ENCODE measurements at regions not wholly inside any gene's neighbourhood (a gene's known extent, or its start where the extent isn't known, plus 50 kb on each side); places are given as distances from the start of the nearest gene placed in this dataset.

DNA sequence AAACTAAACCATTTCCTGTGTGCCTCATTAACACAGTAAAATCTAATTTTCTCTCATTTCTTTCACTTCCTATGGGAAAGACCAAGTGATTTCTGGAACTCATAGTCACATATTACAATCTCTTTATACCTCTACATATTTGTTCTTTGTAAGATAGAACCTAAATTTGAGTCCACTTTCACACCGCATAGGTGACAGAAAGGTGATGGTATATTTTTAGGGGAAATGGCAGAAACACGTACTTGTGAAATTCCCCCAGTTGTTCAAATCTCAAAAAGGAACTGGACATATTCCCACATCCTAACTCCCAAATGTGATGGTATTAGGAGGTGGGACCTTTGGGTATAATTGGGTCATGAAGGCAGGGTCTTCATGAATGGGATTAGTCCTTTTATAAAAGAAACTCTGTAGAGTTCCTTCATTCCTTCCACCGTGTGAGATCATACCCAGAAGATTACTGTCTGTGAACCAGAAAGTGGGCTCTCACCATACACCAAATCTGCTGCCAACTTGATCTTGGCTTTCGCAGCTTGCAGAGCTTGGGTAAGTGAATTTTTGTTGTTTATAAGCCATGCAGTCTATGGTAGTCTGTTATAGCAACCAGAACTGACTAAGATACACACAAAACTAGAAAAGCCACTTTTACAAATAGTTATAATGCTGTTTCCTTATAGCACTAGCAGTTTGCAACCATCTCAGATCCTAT, 542.1 kb downstream of the DSC3 start:
- Histone ChIP-seq H3K27ac (ENCODE audit: extremely low read depth, low read depth, low read length) (no peak overlapping the region), H3K4me1 (ENCODE audit: control insufficient read depth, insufficient read depth, low read length) (no peaks in the 10 kb centered on the region), H3K4me3 (ENCODE audit: low read depth, low read length) (no peak overlapping the region), H3K36me3 (ENCODE audit: control insufficient read depth in 2 of 2, insufficient read depth in 1 of 2, low read length in 2 of 2) (no peaks in the 10 kb centered on the region), H3K9me3 (ENCODE audit: control insufficient read depth, insufficient read depth, low read depth, low read length) (no peaks in the 10 kb centered on the region)
- TF ChIP-seq ZNF677 (tag by site-specific recombination; IDR thresholded peaks at IDR 0.05) (no peak), TCF7L2 (IDR thresholded peaks at IDR 0.05; ENCODE audit: borderline replicate concordance, low read depth, low read length) (no peak), ZNF324 (tag by site-specific recombination; IDR thresholded peaks at IDR 0.05) (no peak)
- ChIA-PET POLR2A (no interaction called here), CTCF (no interaction called here)

DNA sequence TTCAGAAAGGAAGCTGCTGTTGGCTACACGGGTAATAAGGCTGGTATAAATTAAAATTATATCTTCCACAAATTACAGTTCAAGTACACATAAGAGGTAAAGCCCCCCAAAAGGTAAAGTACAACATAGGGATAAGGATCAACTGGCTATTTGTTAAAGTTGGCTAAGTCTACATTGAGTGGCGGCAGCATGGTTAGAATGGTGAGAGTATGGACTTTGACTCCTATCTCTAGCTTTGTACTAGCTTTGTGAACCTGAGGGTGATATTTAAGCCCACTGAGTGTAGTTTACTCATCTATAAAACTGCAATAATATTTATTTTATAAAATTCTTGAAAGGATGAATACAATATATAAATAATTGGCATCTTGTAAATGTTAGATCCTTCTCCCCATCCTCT, 542.8 kb downstream of the DSC3 start:
- ChIA-PET POLR2A (no interaction called here), CTCF (no interaction called here)
- no peaks in the 10 kb centered on the region for H3K4me1 ChIP-seq (ENCODE audit: control insufficient read depth, insufficient read depth, low read length)
- H3K9me3 ChIP-seq (ENCODE audit: control insufficient read depth, insufficient read depth, low read depth, low read length) = no peaks in the 10 kb centered on the region
- TF ChIP-seq ZNF654 (tag by site-specific recombination; IDR thresholded peaks at IDR 0.05; ENCODE audit: low read depth) (no peak), ZNF211 (tag by site-specific recombination; IDR thresholded peaks at IDR 0.05; ENCODE audit: low read depth) (no peak)
- no peak overlapping the region for H3K4me3 ChIP-seq (ENCODE audit: low read depth, low read length)
- no peaks in the 10 kb centered on the region for H3K36me3 ChIP-seq (ENCODE audit: control insufficient read depth in 2 of 2, insufficient read depth in 1 of 2, low read length in 2 of 2)
- no peak overlapping the region for H3K27ac ChIP-seq (ENCODE audit: extremely low read depth, low read depth, low read length)

DNA sequence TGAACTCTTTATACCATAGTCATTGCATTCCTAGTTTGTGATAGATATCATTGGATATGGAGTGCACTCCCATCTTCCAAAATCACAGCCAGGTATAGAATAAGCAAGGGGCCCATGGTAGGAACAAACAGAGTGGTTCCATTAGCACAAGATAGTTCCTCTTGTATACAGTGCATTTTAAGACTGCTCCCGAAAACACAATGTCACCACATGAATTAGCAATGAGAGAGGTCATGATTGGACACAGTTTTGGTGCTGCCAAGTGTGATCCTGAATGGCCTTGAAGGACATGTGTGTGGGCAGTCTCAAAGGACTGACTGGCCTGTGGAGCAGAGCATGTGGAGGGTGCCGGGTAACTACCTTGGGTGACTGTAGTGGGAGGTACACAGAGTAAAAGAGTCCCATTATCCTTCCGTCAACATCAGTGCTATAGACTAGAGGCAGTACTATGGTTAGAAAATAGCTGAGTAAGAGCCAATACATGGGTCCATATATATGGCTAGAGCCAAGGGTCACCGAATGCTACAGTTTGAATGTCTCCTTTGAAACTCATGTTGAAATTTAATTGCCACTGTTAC, 549.9 kb downstream of the DSC3 start:
- Histone ChIP-seq H3K4me1 (ENCODE audit: control insufficient read depth, insufficient read depth, low read length) (no peaks in the 10 kb centered on the region), H3K9me3 (ENCODE audit: control insufficient read depth, insufficient read depth, low read depth, low read length) (no peaks in the 10 kb centered on the region), H3K4me3 (ENCODE audit: low read depth, low read length) (no peak overlapping the region), H3K27ac (ENCODE audit: extremely low read depth, low read depth, low read length) (no peak overlapping the region), H3K36me3 (ENCODE audit: control insufficient read depth in 2 of 2, insufficient read depth in 1 of 2, low read length in 2 of 2) (no peaks in the 10 kb centered on the region)
- POLR2A ChIA-PET = no interaction called here
- TF ChIP-seq, protein P1, sequence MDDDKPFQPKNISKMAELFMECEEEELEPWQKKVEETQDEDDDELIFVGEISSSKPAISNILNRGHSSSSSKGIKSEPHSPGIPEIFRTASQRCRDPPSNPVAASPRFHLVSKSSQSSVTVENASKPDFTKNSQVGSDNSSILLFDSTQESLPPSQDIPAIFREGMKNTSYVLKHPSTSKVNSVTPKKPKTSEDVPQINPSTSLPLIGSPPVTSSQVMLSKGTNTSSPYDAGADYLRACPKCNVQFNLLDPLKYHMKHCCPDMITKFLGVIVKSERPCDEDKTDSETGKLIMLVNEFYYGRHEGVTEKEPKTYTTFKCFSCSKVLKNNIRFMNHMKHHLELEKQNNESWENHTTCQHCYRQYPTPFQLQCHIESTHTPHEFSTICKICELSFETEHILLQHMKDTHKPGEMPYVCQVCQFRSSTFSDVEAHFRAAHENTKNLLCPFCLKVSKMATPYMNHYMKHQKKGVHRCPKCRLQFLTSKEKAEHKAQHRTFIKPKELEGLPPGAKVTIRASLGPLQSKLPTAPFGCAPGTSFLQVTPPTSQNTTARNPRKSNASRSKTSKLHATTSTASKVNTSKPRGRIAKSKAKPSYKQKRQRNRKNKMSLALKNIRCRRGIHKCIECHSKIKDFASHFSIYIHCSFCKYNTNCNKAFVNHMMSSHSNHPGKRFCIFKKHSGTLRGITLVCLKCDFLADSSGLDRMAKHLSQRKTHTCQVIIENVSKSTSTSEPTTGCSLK (tag by site-specific recombination; IDR thresholded peaks at IDR 0.05) = no peak
- TF ChIP-seq ZNF221 (tag by site-specific recombination; IDR thresholded peaks at IDR 0.05; ENCODE audit: borderline replicate concordance) (no peak), ZNF112 (tag by site-specific recombination; IDR thresholded peaks at IDR 0.05) (no peak), ZNF174 (tag by site-specific recombination; IDR thresholded peaks at IDR 0.05) (no peak), ZNF529 (tag by site-specific recombination; IDR thresholded peaks at IDR 0.05; ENCODE audit: insufficient replicate concordance) (no peak), ZFP37 (tag by site-specific recombination; IDR thresholded peaks at IDR 0.05) (no peak), ZNF549 (tag by site-specific recombination; IDR thresholded peaks at IDR 0.05) (no peak), GLI4 (tag by site-specific recombination; IDR thresholded peaks at IDR 0.05) (no peak)
- TF ChIP-seq, protein P2, sequence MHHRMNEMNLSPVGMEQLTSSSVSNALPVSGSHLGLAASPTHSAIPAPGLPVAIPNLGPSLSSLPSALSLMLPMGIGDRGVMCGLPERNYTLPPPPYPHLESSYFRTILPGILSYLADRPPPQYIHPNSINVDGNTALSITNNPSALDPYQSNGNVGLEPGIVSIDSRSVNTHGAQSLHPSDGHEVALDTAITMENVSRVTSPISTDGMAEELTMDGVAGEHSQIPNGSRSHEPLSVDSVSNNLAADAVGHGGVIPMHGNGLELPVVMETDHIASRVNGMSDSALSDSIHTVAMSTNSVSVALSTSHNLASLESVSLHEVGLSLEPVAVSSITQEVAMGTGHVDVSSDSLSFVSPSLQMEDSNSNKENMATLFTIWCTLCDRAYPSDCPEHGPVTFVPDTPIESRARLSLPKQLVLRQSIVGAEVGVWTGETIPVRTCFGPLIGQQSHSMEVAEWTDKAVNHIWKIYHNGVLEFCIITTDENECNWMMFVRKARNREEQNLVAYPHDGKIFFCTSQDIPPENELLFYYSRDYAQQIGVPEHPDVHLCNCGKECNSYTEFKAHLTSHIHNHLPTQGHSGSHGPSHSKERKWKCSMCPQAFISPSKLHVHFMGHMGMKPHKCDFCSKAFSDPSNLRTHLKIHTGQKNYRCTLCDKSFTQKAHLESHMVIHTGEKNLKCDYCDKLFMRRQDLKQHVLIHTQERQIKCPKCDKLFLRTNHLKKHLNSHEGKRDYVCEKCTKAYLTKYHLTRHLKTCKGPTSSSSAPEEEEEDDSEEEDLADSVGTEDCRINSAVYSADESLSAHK (tag by site-specific recombination; IDR thresholded peaks at IDR 0.05) = no peak
- CTCF ChIA-PET = interaction anchor here (0.7 kb wide), 1 partner anchor 81 kb away, joined by 3 read pairs; no protein-coding TSS in a partner anchor
